Cerebellar cortex (tissue), 1 donor: ENCODE measurements at regions not wholly inside any gene's neighbourhood (a gene's known extent, or its start where the extent isn't known, plus 50 kb on each side); places are given as distances from the start of the nearest gene placed in this dataset.
A peak's percentile ranks its signal among the peaks of the same experiment; 100 is the strongest.
"Not testable (repeated sequence)": the region's sequence is repeated elsewhere in the genome, so short reads cannot be mapped to it uniquely, and the experiment has no call there.

Experiments used
- DNase-seq: peaks from one replicate; pipeline ENCODE4 v3.0.0-alpha.2; 2015; ENCODE audit warnings: low spot score

- no peak for DNase-seq
These were observed 132.7 kb upstream of the GMDS start for GRCh38 chr6:2378046-2378657.

- no peak for DNase-seq
These were observed 131.3 kb upstream of the GMDS start for GRCh38 chr6:2376429-2377355.

GRCh38 chr6:2375443-2375842 is 130.0 kb upstream of the GMDS start:
- no peak for DNase-seq

- no peak for DNase-seq
These were observed 124.2 kb upstream of the GMDS start for GRCh38 chr6:2369606-2370005.

- DNase-seq, result no peak
These were observed 117.8 kb upstream of the GMDS start for GRCh38 chr6:2363211-2363610.

GRCh38 chr6:2361195-2361594 is 115.8 kb upstream of the GMDS start:
- no peak for DNase-seq

GRCh38 chr6:2360716-2361115 is 115.3 kb upstream of the GMDS start:
- DNase-seq, result no peak

- DNase-seq, result no peak
These were observed 114.7 kb upstream of the GMDS start for GRCh38 chr6:2360126-2360525.

GRCh38 chr6:2355150-2355549 is 109.7 kb upstream of the GMDS start:
- DNase-seq, result no peak

GRCh38 chr6:2354138-2354491 is 108.7 kb upstream of the GMDS start:
- DNase-seq, result no peak

- peak; percentile 74 for DNase-seq
These were observed 108.2 kb upstream of the GMDS start for GRCh38 chr6:2353412-2354137.

- no peak for DNase-seq
These were observed 106.5 kb upstream of the GMDS start for GRCh38 chr6:2351807-2352431.

GRCh38 chr6:2351090-2351489 is 105.7 kb upstream of the GMDS start:
- DNase-seq, result no peak

- DNase-seq, result no peak
These were observed 100.7 kb upstream of the GMDS start for GRCh38 chr6:2346078-2346477.

GRCh38 chr6:2344319-2344905 is 99.0 kb upstream of the GMDS start:
- DNase-seq, result no peak

GRCh38 chr6:2327591-2327990 is 82.2 kb upstream of the GMDS start:
- no peak for DNase-seq

GRCh38 chr6:2324166-2324953 is 79.0 kb upstream of the GMDS start:
- no peak for DNase-seq

- DNase-seq, result not testable (repeated sequence)
These were observed 72.1 kb upstream of the GMDS start for GRCh38 chr6:2317498-2317897.

GRCh38 chr6:2314641-2315040 is 69.2 kb upstream of the GMDS start:
- no peak for DNase-seq

- no peak for DNase-seq
These were observed 64.6 kb upstream of the GMDS start for GRCh38 chr6:2310042-2310441.

- no peak for DNase-seq
These were observed 63.7 kb upstream of the GMDS start for GRCh38 chr6:2309122-2309521.
